Testis (tissue), 2 donors: ENCODE measurements at regions not wholly inside any gene's neighbourhood (a gene's known extent, or its start where the extent isn't known, plus 50 kb on each side); places are given as distances from the start of the nearest gene placed in this dataset.

Experiments used
- DNase-seq: peaks from one replicate; pipeline ENCODE4 v3.0.0-alpha.2; 2019
- H3K27ac ChIP-seq, 2 donors: fragments of 200-600 bp; sonication (generic); one replicate each; pipeline ENCODE4 v1.5.1; 2019
- H3K27me3 ChIP-seq: fragments of 200-600 bp; sonication (generic); one replicate; pipeline ENCODE4 v1.5.1; 2019
- H3K36me3 ChIP-seq: fragments of 200-600 bp; sonication (generic); one replicate; pipeline ENCODE4 v1.5.1; 2017; ENCODE audit warnings: low read depth; ENCODE audit errors: missing control alignments
- H3K4me1 ChIP-seq: fragments of 200-600 bp; sonication (generic); one replicate; pipeline ENCODE4 v1.5.1; 2019
- H3K4me3 ChIP-seq, 2 donors: fragments of 200-600 bp; sonication (generic); one replicate each; pipeline ENCODE4 v1.5.1; 2017 to 2019
- H3K9me3 ChIP-seq: fragments of 200-600 bp; sonication (generic); one replicate; pipeline ENCODE4 v1.5.1; 2017
- POLR2A ChIP-seq: fragments of 450-650 bp; IDR thresholded peaks from one replicate; pipeline ENCODE4 v1.6.1; 2017; ENCODE audit warnings: antibody characterized with exemption, mild to moderate bottlenecking, moderate library complexity
- WGBS, 2 donors: methylation state at CpG; one replicate each; pipeline ENCODE4 v1.1.5; 2018; 5-methylcytosine and 5-hydroxymethylcytosine counted together
- intact Hi-C: fragments of 100-400 bp; cut with DNase I; formaldehyde crosslinking; loops from one replicate; pipeline ENCODE4 v1.15.1; 2023; ENCODE audit warnings: low total_unique reads
- TF ChIP-seq, protein P1 (sequence below), 3 experiments: fragments of 450-650 bp in 2 of 3; fragments of 200-600 bp in 1 of 3; sonication (generic) in 1 of 3; IDR thresholded peaks; one replicate each; pipeline ENCODE4 v1.5.1; 2016 to 2019; ENCODE audit warnings: antibody characterized with exemption in 3 of 3, mild to moderate bottlenecking in 2 of 3, moderate library complexity in 1 of 3

DNA sequence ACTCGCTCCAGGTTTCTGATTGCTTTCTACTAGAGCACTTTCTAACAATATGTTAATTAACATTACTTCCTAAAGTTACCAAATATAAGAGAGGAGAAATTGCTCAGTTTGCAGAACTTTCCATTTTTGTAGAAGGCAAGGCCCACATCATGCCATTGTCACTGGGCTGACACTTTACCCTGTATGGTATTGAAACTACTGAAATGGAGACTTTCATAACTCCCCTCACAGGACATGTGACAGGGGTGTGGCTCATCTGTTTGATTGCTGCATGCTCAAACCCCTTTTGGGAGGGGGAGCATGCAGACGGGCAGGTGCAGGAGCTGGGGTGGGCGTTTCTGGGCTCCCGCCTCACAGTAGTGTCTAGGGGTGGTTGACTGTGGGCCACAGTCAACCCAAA, 206.3 kb upstream of the GHR start:
- DNase-seq = no peak
- Histone ChIP-seq H3K4me3 (no peak overlapping the region), H3K27ac (no peak overlapping the region), H3K9me3 (no peaks in the 10 kb centered on the region), H3K36me3 (no peaks in the 10 kb centered on the region), H3K4me1 (no peaks in the 10 kb centered on the region), H3K27me3 (no peaks in the 10 kb centered on the region)
- intact Hi-C loops = no loop called here
- WGBS, 2 donors = 86 to 87% methylated on average over 4 of the region's 4 CpGs
- TF ChIP-seq, protein P1, sequence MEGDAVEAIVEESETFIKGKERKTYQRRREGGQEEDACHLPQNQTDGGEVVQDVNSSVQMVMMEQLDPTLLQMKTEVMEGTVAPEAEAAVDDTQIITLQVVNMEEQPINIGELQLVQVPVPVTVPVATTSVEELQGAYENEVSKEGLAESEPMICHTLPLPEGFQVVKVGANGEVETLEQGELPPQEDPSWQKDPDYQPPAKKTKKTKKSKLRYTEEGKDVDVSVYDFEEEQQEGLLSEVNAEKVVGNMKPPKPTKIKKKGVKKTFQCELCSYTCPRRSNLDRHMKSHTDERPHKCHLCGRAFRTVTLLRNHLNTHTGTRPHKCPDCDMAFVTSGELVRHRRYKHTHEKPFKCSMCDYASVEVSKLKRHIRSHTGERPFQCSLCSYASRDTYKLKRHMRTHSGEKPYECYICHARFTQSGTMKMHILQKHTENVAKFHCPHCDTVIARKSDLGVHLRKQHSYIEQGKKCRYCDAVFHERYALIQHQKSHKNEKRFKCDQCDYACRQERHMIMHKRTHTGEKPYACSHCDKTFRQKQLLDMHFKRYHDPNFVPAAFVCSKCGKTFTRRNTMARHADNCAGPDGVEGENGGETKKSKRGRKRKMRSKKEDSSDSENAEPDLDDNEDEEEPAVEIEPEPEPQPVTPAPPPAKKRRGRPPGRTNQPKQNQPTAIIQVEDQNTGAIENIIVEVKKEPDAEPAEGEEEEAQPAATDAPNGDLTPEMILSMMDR (IDR thresholded peaks at IDR 0.05) = no peak
- TF ChIP-seq POLR2A = no peak

DNA sequence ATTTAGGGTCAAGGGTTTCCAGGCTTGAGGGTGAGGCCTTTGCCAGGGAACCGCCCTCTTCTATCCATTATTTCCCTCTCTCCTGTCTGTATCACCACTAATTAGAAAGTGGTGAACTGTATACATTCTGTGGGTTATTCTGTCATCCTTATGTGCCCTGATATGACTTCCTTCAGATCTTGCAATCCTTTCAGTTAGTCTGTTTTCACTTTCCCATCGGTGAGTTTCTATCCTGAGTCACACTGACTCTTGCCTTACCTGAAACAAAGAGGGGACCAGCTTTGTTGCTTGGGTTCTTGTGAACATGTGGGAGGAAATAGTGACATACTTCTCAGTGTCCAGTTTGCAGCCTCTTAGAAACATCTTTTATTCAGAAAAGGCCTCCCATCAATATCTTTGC, 205.4 kb upstream of the GHR start:
- H3K27me3 ChIP-seq = no peaks in the 10 kb centered on the region
- intact Hi-C loops = no loop called here

DNA sequence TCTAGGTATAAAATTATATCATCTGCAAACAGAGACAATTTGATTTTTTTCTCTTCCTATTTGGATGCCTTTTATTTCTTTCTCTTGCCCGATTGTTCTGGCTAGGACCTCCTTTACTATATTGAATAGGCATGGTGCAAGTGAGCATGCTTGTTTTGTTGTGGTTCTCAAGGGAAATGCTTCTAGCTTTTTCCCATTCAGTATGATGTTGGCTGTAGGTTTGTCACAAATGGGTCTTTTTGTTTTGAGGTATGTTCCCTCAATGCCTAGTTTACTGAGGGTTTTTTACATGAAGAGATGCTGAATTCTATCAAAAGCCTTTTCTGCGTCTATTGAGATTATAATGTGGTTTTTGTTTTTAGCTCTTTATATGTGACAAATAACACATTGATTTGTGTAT, 198.2 kb upstream of the GHR start:
- no peak overlapping the region for H3K4me3 ChIP-seq
- WGBS, 2 donors = 80 to 81% methylated on average over 2 of the region's 2 CpGs
- TF ChIP-seq POLR2A = no peak
- TF ChIP-seq, protein P1 (IDR thresholded peaks at IDR 0.05) = no peak

More for the DNA sequence above, 205.4 kb upstream of the GHR start:
- Histone ChIP-seq H3K9me3 (no peaks in the 10 kb centered on the region), H3K27ac (no peak overlapping the region), H3K36me3 (no peaks in the 10 kb centered on the region), H3K4me3 (no peak overlapping the region), H3K4me1 (no peaks in the 10 kb centered on the region)
- no peak for DNase-seq
- TF ChIP-seq, protein P1 (IDR thresholded peaks at IDR 0.05) = no peak
- TF ChIP-seq POLR2A = no peak
- WGBS, 2 donors = 86 to 98% methylated on average over 2 of the region's 2 CpGs

DNA sequence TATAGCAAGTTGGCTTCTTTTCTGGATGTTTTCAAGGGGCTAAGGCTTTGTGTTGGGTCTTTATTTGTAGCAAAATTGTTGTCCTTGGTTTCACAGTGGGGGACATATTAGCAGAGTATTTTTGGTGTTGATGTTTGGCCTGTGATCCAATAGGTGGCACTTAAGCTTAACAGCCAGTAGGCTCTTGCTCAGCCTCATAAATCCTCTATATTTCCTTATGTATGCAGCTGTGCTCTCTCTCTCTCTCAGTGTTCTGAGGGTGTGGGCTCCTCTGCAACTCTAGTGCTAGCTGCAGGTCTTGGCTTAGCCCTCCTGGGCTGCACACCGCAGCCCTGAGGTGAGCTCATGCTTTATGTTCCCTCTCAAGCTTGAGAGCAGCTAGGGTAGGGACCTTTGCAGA, 195.0 kb upstream of the GHR start:
- Histone ChIP-seq H3K9me3 (no peaks in the 10 kb centered on the region), H3K4me1 (no peaks in the 10 kb centered on the region), H3K36me3 (no peaks in the 10 kb centered on the region), H3K27me3 (no peaks in the 10 kb centered on the region), H3K27ac (no peak overlapping the region), H3K4me3 (no peak overlapping the region)
- DNase-seq = no peak
- TF ChIP-seq, protein P1 (IDR thresholded peaks at IDR 0.05) = no peak
- no peak for TF ChIP-seq POLR2A
- intact Hi-C loops = no loop called here
- WGBS, 2 donors = 76 to 80% methylated on average over 1 of the region's 1 CpG

More for the DNA sequence above, 198.2 kb upstream of the GHR start:
- no peaks in the 10 kb centered on the region for H3K27me3 ChIP-seq
- no peaks in the 10 kb centered on the region for H3K9me3 ChIP-seq
- intact Hi-C loops = no loop called here
- H3K27ac ChIP-seq = no peak overlapping the region
- no peak for DNase-seq
- H3K36me3 ChIP-seq = no peaks in the 10 kb centered on the region
- no peaks in the 10 kb centered on the region for H3K4me1 ChIP-seq

DNA sequence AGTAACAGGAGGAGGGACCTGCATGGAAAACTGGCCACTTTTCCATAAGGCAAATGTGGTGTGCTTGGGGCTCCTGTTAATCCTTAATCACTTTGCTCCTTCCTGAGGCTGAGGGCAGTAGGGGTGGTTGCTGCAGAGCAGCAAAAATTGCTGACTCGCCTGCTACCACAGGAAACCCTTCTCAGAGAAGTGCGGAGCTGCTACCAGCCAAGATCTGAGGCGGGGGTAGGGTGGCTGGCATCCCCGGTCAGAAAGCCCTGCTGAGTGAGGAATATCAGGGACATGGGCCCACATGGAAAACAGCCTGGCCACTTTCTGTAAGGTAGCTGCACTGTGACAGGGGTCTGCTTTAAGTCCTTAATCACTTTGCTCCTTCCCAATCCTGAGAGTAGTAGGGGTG, 192.4 kb upstream of the GHR start:
- 83 to 84% methylated on average over 4 of the region's 4 CpGs for WGBS, 2 donors
- no peak overlapping the region for H3K4me3 ChIP-seq
- H3K36me3 ChIP-seq = no peaks in the 10 kb centered on the region
- no peaks in the 10 kb centered on the region for H3K9me3 ChIP-seq
- TF ChIP-seq POLR2A = no peak
- TF ChIP-seq, protein P1 (IDR thresholded peaks at IDR 0.05) = no peak
- intact Hi-C loops = no loop called here
- H3K4me1 ChIP-seq = no peaks in the 10 kb centered on the region
- no peaks in the 10 kb centered on the region for H3K27me3 ChIP-seq
- no peak for DNase-seq
- no peak overlapping the region for H3K27ac ChIP-seq
